ENCODE measurements at regions not wholly inside any gene's neighbourhood (a gene's known extent, or its start where the extent isn't known, plus 50 kb on each side); places are given as distances from the start of the nearest gene placed in this dataset.
"Not testable (repeated sequence)": the region's sequence is repeated elsewhere in the genome, so short reads cannot be mapped to it uniquely, and the experiment has no call there.

DNA sequence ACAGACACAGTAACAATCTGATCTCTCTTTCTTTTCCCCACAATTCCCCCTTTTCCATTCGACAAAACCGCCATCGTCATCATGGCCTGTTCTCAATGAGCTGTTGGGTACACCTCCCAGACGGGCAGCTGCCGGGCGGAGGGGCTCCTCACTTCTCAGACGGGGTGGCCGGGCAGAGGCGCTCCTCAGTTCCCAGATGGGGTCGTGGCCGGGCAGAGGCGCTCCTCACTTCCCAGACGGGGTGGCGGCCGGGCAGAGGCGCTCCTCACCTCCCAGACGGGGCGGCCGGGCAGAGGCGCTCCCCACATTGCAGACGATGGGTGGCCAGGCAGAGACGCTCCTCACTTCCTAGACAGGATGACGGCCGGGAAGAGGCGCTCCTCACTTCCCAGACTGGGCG, 415.5 kb downstream of the RSL24D1 start:
- DNase-seq: peak in 3 of 10 donors; percentile 39 to 67 (median 41)
- intact Hi-C loops (cut with DNase I): not testable (repeated sequence)

DNA sequence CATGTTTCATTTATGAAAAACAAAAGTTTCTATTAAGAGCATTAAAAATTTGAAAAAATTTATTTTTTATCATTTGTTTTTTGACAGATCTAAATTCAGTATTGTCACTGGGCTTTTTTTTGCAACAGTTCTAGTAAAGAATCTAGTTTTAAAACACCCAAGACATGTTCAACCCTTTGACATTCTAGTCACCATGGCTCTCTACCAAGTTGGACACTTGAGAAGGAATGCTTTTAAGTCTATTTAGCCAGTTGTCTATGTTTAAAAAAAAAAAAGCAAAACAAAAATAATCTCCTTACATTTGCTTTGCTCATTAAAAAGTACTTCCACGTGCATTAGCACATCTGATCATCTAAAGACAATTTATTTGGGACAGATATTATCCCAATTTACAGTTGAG, 417.5 kb downstream of the RSL24D1 start:
- intact Hi-C loops (cut with DNase I): no loop called here
- no peak for DNase-seq

DNA sequence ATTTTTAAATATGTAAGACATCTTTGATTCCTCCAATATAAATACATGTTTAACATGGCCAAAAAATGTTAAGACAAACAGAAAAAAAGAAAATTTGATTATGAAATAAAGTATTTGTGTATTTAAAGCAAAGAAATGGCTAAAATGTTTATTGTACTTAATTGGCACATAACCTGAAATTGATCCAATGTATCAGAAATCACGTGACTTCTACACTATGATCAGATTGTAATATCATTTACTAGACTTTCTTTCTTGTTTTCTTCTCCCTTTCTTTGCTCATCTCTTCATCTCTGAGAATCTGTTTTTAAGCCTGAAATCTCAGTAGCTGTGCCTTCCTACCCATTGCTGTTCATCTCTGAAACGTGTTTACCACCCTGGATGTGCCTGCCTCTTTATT, 420.3 kb downstream of the RSL24D1 start:
- intact Hi-C loops (cut with DNase I): no loop called here
- DNase-seq: no peak

DNA sequence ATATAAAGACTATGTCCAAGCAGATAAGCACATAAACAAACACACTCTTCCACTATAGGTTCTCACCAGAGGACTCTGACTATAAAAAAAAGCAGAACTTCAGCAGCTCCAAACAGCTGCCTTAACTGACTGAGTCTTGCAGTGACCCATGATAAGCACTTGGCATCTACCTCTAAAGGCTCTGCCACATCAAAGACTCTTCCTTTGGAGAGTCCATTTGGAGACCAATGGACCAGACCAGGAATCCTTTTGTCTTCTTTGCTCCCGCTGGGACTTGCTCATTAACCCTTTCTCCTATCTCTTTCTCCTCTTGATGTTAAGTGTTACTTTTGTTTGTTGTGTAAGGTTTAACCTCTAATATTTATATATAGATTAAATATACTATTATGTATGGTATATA, 424.1 kb downstream of the RSL24D1 start:
- intact Hi-C loops (cut with DNase I): no loop called here
- DNase-seq: no peak

DNA sequence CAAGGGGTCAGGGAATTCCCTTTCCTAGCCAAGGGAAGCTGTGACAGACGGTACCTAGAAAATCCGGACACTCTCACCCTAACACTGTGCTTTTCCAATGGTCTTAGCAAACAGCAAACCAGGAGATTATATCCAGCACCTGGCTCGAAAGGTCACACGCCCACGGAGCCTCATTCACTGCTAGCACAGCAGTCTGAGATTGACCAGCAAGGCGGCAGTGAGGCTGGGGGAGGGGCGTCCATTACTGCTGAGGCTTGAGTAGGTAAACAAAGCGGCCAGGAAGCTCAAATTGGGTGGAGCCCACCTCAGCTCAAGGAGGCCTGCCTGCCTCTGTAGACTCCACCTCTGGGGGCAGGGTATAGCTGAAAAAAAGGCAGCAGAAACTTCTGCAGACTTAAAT, 447.3 kb downstream of the RSL24D1 start:
- intact Hi-C loops (cut with DNase I): not testable (repeated sequence)
- DNase-seq: peak in 2 of 10 donors; percentile 59 to 72

DNA sequence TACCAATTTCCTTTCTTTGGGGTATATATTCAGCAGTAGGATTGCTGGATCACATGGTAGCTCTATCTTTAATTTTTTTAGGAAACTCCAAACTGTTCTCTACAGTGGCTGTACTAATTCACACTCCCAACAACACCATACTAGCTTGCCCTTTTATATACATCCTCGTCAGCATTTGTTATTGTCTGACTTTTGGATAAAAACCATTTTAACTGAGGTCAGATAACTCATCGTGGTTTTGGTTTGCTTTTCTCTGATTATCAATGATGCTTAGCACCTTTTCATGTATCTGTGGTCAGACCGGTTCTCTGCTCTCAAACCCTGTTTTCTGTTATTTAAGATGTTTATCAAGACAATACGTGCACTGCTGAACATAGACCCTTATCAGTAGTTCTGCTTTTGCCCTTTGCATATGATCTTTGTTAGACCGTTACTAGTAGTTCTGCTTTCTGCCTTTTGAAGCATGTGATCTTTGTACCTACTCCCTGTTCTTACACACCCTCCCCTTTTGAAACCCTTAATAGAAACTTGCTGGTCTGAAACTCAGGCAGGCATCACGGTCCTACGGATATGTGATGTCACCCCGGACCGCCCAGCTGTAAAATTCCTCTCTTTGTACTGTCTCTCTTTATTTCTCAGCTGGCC, 474.3 kb downstream of the RSL24D1 start:
- DNase-seq: no peak
- intact Hi-C loops (cut with DNase I): no loop called here

DNA sequence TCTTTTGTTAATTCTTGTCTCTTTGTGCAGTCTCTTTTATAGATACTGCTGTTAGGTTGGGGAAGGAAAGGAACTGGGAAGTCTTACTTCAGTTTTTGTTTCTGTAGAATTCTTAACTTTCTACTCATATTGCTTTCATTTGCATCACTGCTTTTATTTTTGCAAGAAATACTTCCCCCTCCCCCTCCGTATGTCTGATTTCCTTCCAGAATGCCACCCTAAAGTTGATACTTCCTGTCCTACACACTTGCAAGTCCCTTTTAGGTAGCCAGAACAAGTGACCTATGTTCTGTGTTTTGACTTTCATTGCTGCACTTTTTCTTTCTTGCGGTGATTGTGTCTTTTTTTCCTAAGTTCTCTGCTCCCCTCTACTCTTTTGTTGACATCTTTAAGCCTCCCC, 477.4 kb downstream of the RSL24D1 start:
- no peak for DNase-seq

DNA sequence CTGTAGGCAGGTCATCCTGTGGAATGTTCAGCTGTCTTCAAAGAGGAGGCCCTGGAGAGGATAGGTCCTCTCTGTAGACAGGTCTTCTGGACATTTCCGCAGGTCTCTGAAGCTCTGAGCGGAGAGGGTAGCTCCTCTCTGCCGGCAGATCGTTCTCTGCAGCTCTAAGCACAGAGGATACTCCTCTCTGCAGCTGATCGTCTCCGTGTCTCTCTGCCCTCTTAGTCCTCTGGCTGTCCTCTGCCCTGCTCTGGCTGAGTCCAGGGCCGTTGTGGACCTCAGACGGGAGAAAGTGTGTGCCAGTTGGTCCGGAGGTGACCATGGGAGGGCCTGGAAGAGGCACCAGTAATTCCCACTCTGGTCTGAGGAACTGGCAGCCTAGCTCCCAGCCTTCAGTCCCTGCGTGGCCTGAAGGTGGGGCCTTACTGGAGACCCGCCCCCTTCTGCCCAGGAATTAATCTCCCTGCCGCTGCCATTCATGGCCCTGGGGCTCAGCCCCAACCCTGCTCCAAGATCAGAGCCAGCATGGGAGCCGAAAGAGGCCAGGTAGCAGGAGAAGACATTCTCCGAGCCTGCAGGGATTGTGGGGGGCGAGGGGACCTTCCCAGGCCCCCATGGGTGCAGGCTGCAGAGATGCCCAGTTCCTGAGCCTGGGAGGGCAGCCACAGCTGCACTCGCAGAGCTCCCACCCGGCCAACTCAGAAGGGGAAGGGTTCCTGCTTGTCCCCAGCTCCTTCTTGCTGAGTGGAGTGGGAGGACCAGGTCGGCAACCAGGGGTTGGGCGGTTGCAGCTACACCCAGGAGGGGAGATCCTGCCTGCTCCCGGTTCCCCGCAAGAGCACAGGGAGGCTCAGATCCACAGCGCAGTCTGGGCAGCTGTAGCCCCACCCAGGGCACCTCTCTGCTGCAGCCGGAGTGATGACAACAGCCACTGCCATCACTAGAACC, 488.7 kb downstream of the RSL24D1 start:
- intact Hi-C loops (cut with DNase I): no loop called here
- peak in 3 of 10 donors; percentile 44 to 66 (median 59) for DNase-seq

More for the DNA sequence above, 477.4 kb downstream of the RSL24D1 start:
- intact Hi-C loops (cut with DNase I): no loop called here

DNA sequence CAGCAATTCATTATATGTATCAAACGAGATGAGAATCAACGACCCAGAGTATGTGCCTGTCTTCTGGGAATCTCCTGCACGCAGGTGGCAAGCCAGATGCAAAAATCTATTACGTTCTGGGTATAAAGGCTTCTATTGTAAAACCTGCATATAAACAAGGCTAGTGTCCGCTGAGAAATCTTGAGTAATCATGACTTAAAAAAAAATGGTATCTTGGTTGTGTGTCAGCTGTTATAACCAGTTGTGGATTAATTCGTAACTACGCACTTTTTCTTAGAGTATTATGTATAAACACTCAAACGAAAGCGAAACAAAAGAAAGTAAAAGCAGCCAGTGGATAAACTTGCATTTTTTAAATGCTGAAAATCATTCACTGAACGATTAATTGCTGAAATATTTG, 509.1 kb downstream of the RSL24D1 start:
- DNase-seq: no peak
- intact Hi-C loops (cut with DNase I): no loop called here
